HepG2 (cell line): ENCODE measurements at regions not wholly inside any gene's neighbourhood (a gene's known extent, or its start where the extent isn't known, plus 50 kb on each side); places are given as distances from the start of the nearest gene placed in this dataset.

Experiments
- BHLHE40 ChIP-seq: IDR thresholded peaks from 2 replicates; pipeline ENCODE4 v1.6.1; 2011; ENCODE audit warnings: low read length, improper control_type of control experiment
- CREB1 ChIP-seq, 2 experiments: fragments of 450-650 bp in 1 of 2; IDR thresholded peaks; 2 replicates each; pipeline ENCODE4 v1.6.1; 2016 to 2017; ENCODE audit warnings: control low read depth in 1 of 2, mild to moderate bottlenecking in 1 of 2, missing compliant biosample characterization in 1 of 2, missing genetic modification characterization in 1 of 2
- CTCF ChIP-seq: sonication (generic); formaldehyde crosslinking; IDR thresholded peaks from 2 replicates; pipeline ENCODE4 v1.5.0; 2020; ENCODE audit warnings: mild to moderate bottlenecking, missing genetic modification reagents, moderate library complexity
- E2F1 ChIP-seq: sonication (generic); formaldehyde crosslinking; IDR thresholded peaks from 2 replicates; pipeline ENCODE4 v1.5.0; 2020; ENCODE audit warnings: missing genetic modification reagents
- NCOA1 ChIP-seq: sonication (generic); formaldehyde crosslinking; IDR thresholded peaks from 2 replicates; pipeline ENCODE4 v1.9.0; 2021; ENCODE audit warnings: missing genetic modification reagents
- NRL ChIP-seq: sonication (generic); formaldehyde crosslinking; IDR thresholded peaks from 2 replicates; pipeline ENCODE4 v1.5.0; 2020; ENCODE audit warnings: missing genetic modification reagents, mild to moderate bottlenecking, moderate library complexity, borderline replicate concordance
- RARA ChIP-seq: IDR thresholded peaks from 2 replicates; pipeline ENCODE4 v1.6.1; 2016; ENCODE audit warnings: missing genetic modification reagents, missing compliant biosample characterization
- SMC3 ChIP-seq: IDR thresholded peaks from 2 replicates; pipeline ENCODE4 v1.6.1; 2011; ENCODE audit warnings: low read length, improper control_type of control experiment
- ZNF510 ChIP-seq: sonication (generic); formaldehyde crosslinking; IDR thresholded peaks from 2 replicates; pipeline ENCODE4 v1.4.0; 2020; ENCODE audit warnings: low read depth, mild to moderate bottlenecking, missing genetic modification reagents
- TF ChIP-seq, protein P1 (sequence below): sonication (generic); formaldehyde crosslinking; IDR thresholded peaks from 2 replicates; pipeline ENCODE4 v1.8.0; 2023; ENCODE audit warnings: mild to moderate bottlenecking, missing genetic modification reagents

GRCh38 chr6:141153563-141153962, 979.2 kb upstream of the GJE1 start:
- TF ChIP-seq E2F1 (CRISPR knock-in tag) (no peak), NCOA1 (no peak), RARA (no peak), NRL (CRISPR knock-in tag) (no peak), ZNF510 (CRISPR knock-in tag) (no peak), SMC3 (no peak), CREB1 (IDR thresholded peaks at IDR 0.05) (no peak), CREB1 (CRISPR knock-in tag; IDR thresholded peaks at IDR 0.05) (no peak), CTCF (no peak), BHLHE40 (no peak)
- TF ChIP-seq, protein P1, sequence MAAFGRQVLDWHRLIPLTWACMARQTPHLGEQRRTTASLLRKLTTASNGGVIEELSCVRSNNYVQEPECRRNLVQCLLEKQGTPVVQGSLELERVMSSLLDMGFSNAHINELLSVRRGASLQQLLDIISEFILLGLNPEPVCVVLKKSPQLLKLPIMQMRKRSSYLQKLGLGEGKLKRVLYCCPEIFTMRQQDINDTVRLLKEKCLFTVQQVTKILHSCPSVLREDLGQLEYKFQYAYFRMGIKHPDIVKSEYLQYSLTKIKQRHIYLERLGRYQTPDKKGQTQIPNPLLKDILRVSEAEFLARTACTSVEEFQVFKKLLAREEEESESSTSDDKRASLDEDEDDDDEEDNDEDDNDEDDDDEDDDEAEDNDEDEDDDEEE (CRISPR knock-in tag) = no peak
